ENCODE measurements at regions not wholly inside any gene's neighbourhood (a gene's known extent, or its start where the extent isn't known, plus 50 kb on each side); places are given as distances from the start of the nearest gene placed in this dataset.
"Not testable (repeated sequence)": the region's sequence is repeated elsewhere in the genome, so short reads cannot be mapped to it uniquely, and the experiment has no call there.

- peak; percentile 13 for DNase-seq
- Histone ChIP-seq H3K36me3 (ENCODE audit: control insufficient read depth, insufficient read depth, low read length) (no peaks in the 10 kb centered on the region), H3K9me3 (replicated peaks; ENCODE audit: control insufficient read depth, low read depth, low read length) (no peaks in the 10 kb centered on the region), H3K27ac (ENCODE audit: low read length) (no peak overlapping the region), H3K4me1 (ENCODE audit: control insufficient read depth, insufficient read depth, low read length) (no peaks in the 10 kb centered on the region), H3K27me3 (ENCODE audit: control insufficient read depth, insufficient read depth, low read length) (no peaks in the 10 kb centered on the region), H3K4me3 (ENCODE audit: low read length) (no peak overlapping the region)
- WGBS (ENCODE audit: insufficient coverage): no CpG with 5 or more reads among the region's 2 CpGs
Observed at GRCh38 chr5:96113170-96113939, 151.7 kb upstream of the ELL2 start.

GRCh38 chr5:96112703-96113102 is 151.1 kb upstream of the ELL2 start:
- WGBS (ENCODE audit: insufficient coverage): no CpG with 5 or more reads among the region's 2 CpGs
- H3K27ac ChIP-seq (ENCODE audit: low read length): no peak overlapping the region
- no peak overlapping the region for H3K4me3 ChIP-seq (ENCODE audit: low read length)
- H3K4me1 ChIP-seq (ENCODE audit: control insufficient read depth, insufficient read depth, low read length): no peaks in the 10 kb centered on the region
- no peak for DNase-seq
- H3K9me3 ChIP-seq (replicated peaks; ENCODE audit: control insufficient read depth, low read depth, low read length): no peaks in the 10 kb centered on the region
- no peaks in the 10 kb centered on the region for H3K36me3 ChIP-seq (ENCODE audit: control insufficient read depth, insufficient read depth, low read length)
- no peaks in the 10 kb centered on the region for H3K27me3 ChIP-seq (ENCODE audit: control insufficient read depth, insufficient read depth, low read length)

- Histone ChIP-seq H3K27ac (ENCODE audit: low read length) (no peak overlapping the region), H3K4me3 (ENCODE audit: low read length) (no peak overlapping the region), H3K27me3 (ENCODE audit: control insufficient read depth, insufficient read depth, low read length) (no peaks in the 10 kb centered on the region), H3K36me3 (ENCODE audit: control insufficient read depth, insufficient read depth, low read length) (no peaks in the 10 kb centered on the region), H3K9me3 (replicated peaks; ENCODE audit: control insufficient read depth, low read depth, low read length) (no peaks in the 10 kb centered on the region), H3K4me1 (ENCODE audit: control insufficient read depth, insufficient read depth, low read length) (no peaks in the 10 kb centered on the region)
- no CpG with 5 or more reads among the region's 1 CpG for WGBS (ENCODE audit: insufficient coverage)
- DNase-seq: no peak
Observed at GRCh38 chr5:96112123-96112670, 150.5 kb upstream of the ELL2 start.

GRCh38 chr5:96111080-96111756 is 149.6 kb upstream of the ELL2 start:
- WGBS (ENCODE audit: insufficient coverage): no CpG with 5 or more reads among the region's 3 CpGs

GRCh38 chr5:96110300-96110699 is 148.6 kb upstream of the ELL2 start:
- H3K36me3 ChIP-seq (ENCODE audit: control insufficient read depth, insufficient read depth, low read length): no peaks in the 10 kb centered on the region
- no peak for DNase-seq
- no peaks in the 10 kb centered on the region for H3K4me1 ChIP-seq (ENCODE audit: control insufficient read depth, insufficient read depth, low read length)
- no peaks in the 10 kb centered on the region for H3K27me3 ChIP-seq (ENCODE audit: control insufficient read depth, insufficient read depth, low read length)
- H3K4me3 ChIP-seq (ENCODE audit: low read length): no peak overlapping the region
- H3K9me3 ChIP-seq (replicated peaks; ENCODE audit: control insufficient read depth, low read depth, low read length): no peaks in the 10 kb centered on the region
- H3K27ac ChIP-seq (ENCODE audit: low read length): no peak overlapping the region

More at GRCh38 chr5:96111080-96111756, 149.6 kb upstream of the ELL2 start:
- H3K9me3 ChIP-seq (replicated peaks; ENCODE audit: control insufficient read depth, low read depth, low read length): no peaks in the 10 kb centered on the region
- no peaks in the 10 kb centered on the region for H3K36me3 ChIP-seq (ENCODE audit: control insufficient read depth, insufficient read depth, low read length)
- H3K27ac ChIP-seq (ENCODE audit: low read length): no peak overlapping the region
- no peak overlapping the region for H3K4me3 ChIP-seq (ENCODE audit: low read length)
- DNase-seq: no peak
- H3K27me3 ChIP-seq (ENCODE audit: control insufficient read depth, insufficient read depth, low read length): no peaks in the 10 kb centered on the region
- no peaks in the 10 kb centered on the region for H3K4me1 ChIP-seq (ENCODE audit: control insufficient read depth, insufficient read depth, low read length)

- H3K4me1 ChIP-seq (ENCODE audit: control insufficient read depth, insufficient read depth, low read length); H3K9me3 ChIP-seq (replicated peaks; ENCODE audit: control insufficient read depth, low read depth, low read length); H3K27ac ChIP-seq (ENCODE audit: low read length); H3K27me3 ChIP-seq (ENCODE audit: control insufficient read depth, insufficient read depth, low read length); DNase-seq; H3K36me3 ChIP-seq (ENCODE audit: control insufficient read depth, insufficient read depth, low read length); H3K4me3 ChIP-seq (ENCODE audit: low read length): not testable (repeated sequence)
- no CpG with 5 or more reads among the region's 10 CpGs for WGBS (ENCODE audit: insufficient coverage)
Observed at GRCh38 chr5:96108629-96109028, 147.0 kb upstream of the ELL2 start.

- not testable (repeated sequence) for H3K9me3 ChIP-seq (replicated peaks; ENCODE audit: control insufficient read depth, low read depth, low read length); H3K4me3 ChIP-seq (ENCODE audit: low read length); H3K27ac ChIP-seq (ENCODE audit: low read length); H3K36me3 ChIP-seq (ENCODE audit: control insufficient read depth, insufficient read depth, low read length); H3K27me3 ChIP-seq (ENCODE audit: control insufficient read depth, insufficient read depth, low read length); H3K4me1 ChIP-seq (ENCODE audit: control insufficient read depth, insufficient read depth, low read length); DNase-seq
- no CpG with 5 or more reads among the region's 4 CpGs for WGBS (ENCODE audit: insufficient coverage)
Observed at GRCh38 chr5:96103829-96104228, 142.2 kb upstream of the ELL2 start.

- DNase-seq: no peak
- Histone ChIP-seq H3K27me3 (ENCODE audit: control insufficient read depth, insufficient read depth, low read length) (no peaks in the 10 kb centered on the region), H3K9me3 (replicated peaks; ENCODE audit: control insufficient read depth, low read depth, low read length) (no peaks in the 10 kb centered on the region), H3K4me1 (ENCODE audit: control insufficient read depth, insufficient read depth, low read length) (no peaks in the 10 kb centered on the region), H3K27ac (ENCODE audit: low read length) (no peak overlapping the region), H3K4me3 (ENCODE audit: low read length) (no peak overlapping the region), H3K36me3 (ENCODE audit: control insufficient read depth, insufficient read depth, low read length) (no peaks in the 10 kb centered on the region)
- 100% methylated on average over 5 of the region's 7 CpGs for WGBS (ENCODE audit: insufficient coverage)
Observed at GRCh38 chr5:96101358-96102089, 139.9 kb upstream of the ELL2 start.

GRCh38 chr5:96097488-96097887 is 135.8 kb upstream of the ELL2 start:
- H3K36me3 ChIP-seq (ENCODE audit: control insufficient read depth, insufficient read depth, low read length); H3K9me3 ChIP-seq (replicated peaks; ENCODE audit: control insufficient read depth, low read depth, low read length); H3K4me3 ChIP-seq (ENCODE audit: low read length); H3K4me1 ChIP-seq (ENCODE audit: control insufficient read depth, insufficient read depth, low read length); H3K27me3 ChIP-seq (ENCODE audit: control insufficient read depth, insufficient read depth, low read length); H3K27ac ChIP-seq (ENCODE audit: low read length); DNase-seq: not testable (repeated sequence)

GRCh38 chr5:96096724-96097123 is 135.1 kb upstream of the ELL2 start:
- no peak overlapping the region for H3K27ac ChIP-seq (ENCODE audit: low read length)
- H3K27me3 ChIP-seq (ENCODE audit: control insufficient read depth, insufficient read depth, low read length): no peaks in the 10 kb centered on the region
- H3K4me3 ChIP-seq (ENCODE audit: low read length): no peak overlapping the region
- no peaks in the 10 kb centered on the region for H3K4me1 ChIP-seq (ENCODE audit: control insufficient read depth, insufficient read depth, low read length)
- no peak for DNase-seq
- WGBS (ENCODE audit: insufficient coverage): no CpG with 5 or more reads among the region's 2 CpGs
- H3K9me3 ChIP-seq (replicated peaks; ENCODE audit: control insufficient read depth, low read depth, low read length): no peaks in the 10 kb centered on the region
- H3K36me3 ChIP-seq (ENCODE audit: control insufficient read depth, insufficient read depth, low read length): no peaks in the 10 kb centered on the region
